ENCODE measurements at regions not wholly inside any gene's neighbourhood (a gene's known extent, or its start where the extent isn't known, plus 50 kb on each side); places are given as distances from the start of the nearest gene placed in this dataset.

GRCh38 chr11:92675810-92676209 is 293.6 kb upstream of the MTNR1B start:
- TF ChIP-seq, protein P1, sequence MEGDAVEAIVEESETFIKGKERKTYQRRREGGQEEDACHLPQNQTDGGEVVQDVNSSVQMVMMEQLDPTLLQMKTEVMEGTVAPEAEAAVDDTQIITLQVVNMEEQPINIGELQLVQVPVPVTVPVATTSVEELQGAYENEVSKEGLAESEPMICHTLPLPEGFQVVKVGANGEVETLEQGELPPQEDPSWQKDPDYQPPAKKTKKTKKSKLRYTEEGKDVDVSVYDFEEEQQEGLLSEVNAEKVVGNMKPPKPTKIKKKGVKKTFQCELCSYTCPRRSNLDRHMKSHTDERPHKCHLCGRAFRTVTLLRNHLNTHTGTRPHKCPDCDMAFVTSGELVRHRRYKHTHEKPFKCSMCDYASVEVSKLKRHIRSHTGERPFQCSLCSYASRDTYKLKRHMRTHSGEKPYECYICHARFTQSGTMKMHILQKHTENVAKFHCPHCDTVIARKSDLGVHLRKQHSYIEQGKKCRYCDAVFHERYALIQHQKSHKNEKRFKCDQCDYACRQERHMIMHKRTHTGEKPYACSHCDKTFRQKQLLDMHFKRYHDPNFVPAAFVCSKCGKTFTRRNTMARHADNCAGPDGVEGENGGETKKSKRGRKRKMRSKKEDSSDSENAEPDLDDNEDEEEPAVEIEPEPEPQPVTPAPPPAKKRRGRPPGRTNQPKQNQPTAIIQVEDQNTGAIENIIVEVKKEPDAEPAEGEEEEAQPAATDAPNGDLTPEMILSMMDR (IDR thresholded peaks at IDR 0.05), result no peak
- TF ChIP-seq POLR2A (IDR thresholded peaks at IDR 0.05), result no peak

Data from esophagus squamous epithelium (tissue), 4 donors.